PFSK-1 (cell line): ENCODE measurements at regions not wholly inside any gene's neighbourhood (a gene's known extent, or its start where the extent isn't known, plus 50 kb on each side); places are given as distances from the start of the nearest gene placed in this dataset.

Experiments used
- FOXP2 ChIP-seq: optimal IDR thresholded peaks from 2 replicates; pipeline ENCODE3; 2011; ENCODE audit warnings: borderline replicate concordance, control low read depth, inconsistent platforms; ENCODE audit not compliant: insufficient read depth; ENCODE audit errors: extremely low read length, extremely low read depth
- POLR2AphosphoS5 ChIP-seq: IDR thresholded peaks from 2 replicates; pipeline ENCODE4 v1.6.1; 2012; ENCODE audit warnings: low read depth, mild to moderate bottlenecking, control low read depth, low read length, moderate library complexity
- REST ChIP-seq, 2 experiments: IDR thresholded peaks; 2 replicates each; pipeline versions ENCODE4 v1.6.1 to v1.8.0; 2011 to 2012; ENCODE audit warnings: low read depth in 2 of 2, low read length in 2 of 2, control low read depth in 1 of 2, inconsistent platforms in 1 of 2, mild to moderate bottlenecking in 1 of 2, moderate library complexity in 1 of 2; ENCODE audit not compliant: insufficient read depth in 1 of 2
- SIN3A ChIP-seq: IDR thresholded peaks from 2 replicates; pipeline ENCODE4 v1.6.1; 2012; ENCODE audit warnings: mild to moderate bottlenecking, low read length, moderate library complexity, borderline replicate concordance; ENCODE audit not compliant: insufficient read depth
- TAF1 ChIP-seq: IDR thresholded peaks from 2 replicates; pipeline ENCODE4 v1.6.1; 2012; ENCODE audit warnings: low read length, control low read depth, borderline replicate concordance; ENCODE audit not compliant: insufficient read depth

GRCh38 chr5:13307480-13307879 lies 637.0 kb downstream of the DNAH5 start:
- no peak for TF ChIP-seq POLR2AphosphoS5
- TF ChIP-seq REST (IDR thresholded peaks at IDR 0.05; ENCODE audit: insufficient read depth in 1 of 2, low read depth in 2 of 2, low read length in 2 of 2): no peak
- TF ChIP-seq TAF1: no peak
- TF ChIP-seq SIN3A: no peak
- TF ChIP-seq FOXP2: no peak

- TF ChIP-seq FOXP2: no peak
- no peak for TF ChIP-seq POLR2AphosphoS5
- TF ChIP-seq SIN3A: no peak
- TF ChIP-seq TAF1: no peak
- TF ChIP-seq REST (IDR thresholded peaks at IDR 0.05; ENCODE audit: insufficient read depth in 1 of 2, low read depth in 2 of 2, low read length in 2 of 2): no peak
These were observed 641.0 kb downstream of the DNAH5 start for GRCh38 chr5:13303445-13303844.

GRCh38 chr5:13278811-13279210 lies 665.7 kb downstream of the DNAH5 start:
- TF ChIP-seq FOXP2: no peak
- TF ChIP-seq TAF1: no peak
- TF ChIP-seq POLR2AphosphoS5: no peak
- no peak for TF ChIP-seq REST (IDR thresholded peaks at IDR 0.05; ENCODE audit: insufficient read depth in 1 of 2, low read depth in 2 of 2, low read length in 2 of 2)
- TF ChIP-seq SIN3A: no peak

- TF ChIP-seq TAF1 (no peak), FOXP2 (no peak), SIN3A (no peak), POLR2AphosphoS5 (no peak), REST (IDR thresholded peaks at IDR 0.05; ENCODE audit: insufficient read depth in 1 of 2, low read depth in 2 of 2, low read length in 2 of 2) (no peak)
These were observed 666.3 kb downstream of the DNAH5 start for GRCh38 chr5:13278148-13278547.

GRCh38 chr5:13276156-13276555 lies 668.3 kb downstream of the DNAH5 start:
- TF ChIP-seq FOXP2: no peak
- no peak for TF ChIP-seq SIN3A
- no peak for TF ChIP-seq REST (IDR thresholded peaks at IDR 0.05; ENCODE audit: insufficient read depth in 1 of 2, low read depth in 2 of 2, low read length in 2 of 2)
- no peak for TF ChIP-seq POLR2AphosphoS5
- TF ChIP-seq TAF1: no peak
